ENCODE measurements at regions not wholly inside any gene's neighbourhood (a gene's known extent, or its start where the extent isn't known, plus 50 kb on each side); places are given as distances from the start of the nearest gene placed in this dataset.

- TF ChIP-seq TEAD4 (IDR thresholded peaks at IDR 0.05; ENCODE audit: low read length): peak; percentile 99
- TF ChIP-seq TEAD4 (CRISPR knock-in tag; IDR thresholded peaks at IDR 0.05; ENCODE audit: borderline replicate concordance): no peak
- peak; percentile 46 to 93; a peak in 3 of 4 replicates for TF ChIP-seq RCOR1 (IDR thresholded peaks at IDR 0.05; ENCODE audit: borderline replicate concordance in 1 of 2, low read depth in 2 of 2, low read length in 2 of 2)
- TF ChIP-seq ZNF592 (IDR thresholded peaks at IDR 0.05): peak; percentile 20; the same call in 1 of the 2 replicates
- TF ChIP-seq ZNF197 (CRISPR knock-in tag; IDR thresholded peaks at IDR 0.05; ENCODE audit: low read depth): peak; percentile 88
- TF ChIP-seq HES1 (IDR thresholded peaks at IDR 0.05; ENCODE audit: low read depth): peak; percentile 98
- no peak for TF ChIP-seq EHMT2 (IDR thresholded peaks at IDR 0.05)
- no peak for TF ChIP-seq ZNF316 (IDR thresholded peaks at IDR 0.05)
- TF ChIP-seq, protein P1, sequence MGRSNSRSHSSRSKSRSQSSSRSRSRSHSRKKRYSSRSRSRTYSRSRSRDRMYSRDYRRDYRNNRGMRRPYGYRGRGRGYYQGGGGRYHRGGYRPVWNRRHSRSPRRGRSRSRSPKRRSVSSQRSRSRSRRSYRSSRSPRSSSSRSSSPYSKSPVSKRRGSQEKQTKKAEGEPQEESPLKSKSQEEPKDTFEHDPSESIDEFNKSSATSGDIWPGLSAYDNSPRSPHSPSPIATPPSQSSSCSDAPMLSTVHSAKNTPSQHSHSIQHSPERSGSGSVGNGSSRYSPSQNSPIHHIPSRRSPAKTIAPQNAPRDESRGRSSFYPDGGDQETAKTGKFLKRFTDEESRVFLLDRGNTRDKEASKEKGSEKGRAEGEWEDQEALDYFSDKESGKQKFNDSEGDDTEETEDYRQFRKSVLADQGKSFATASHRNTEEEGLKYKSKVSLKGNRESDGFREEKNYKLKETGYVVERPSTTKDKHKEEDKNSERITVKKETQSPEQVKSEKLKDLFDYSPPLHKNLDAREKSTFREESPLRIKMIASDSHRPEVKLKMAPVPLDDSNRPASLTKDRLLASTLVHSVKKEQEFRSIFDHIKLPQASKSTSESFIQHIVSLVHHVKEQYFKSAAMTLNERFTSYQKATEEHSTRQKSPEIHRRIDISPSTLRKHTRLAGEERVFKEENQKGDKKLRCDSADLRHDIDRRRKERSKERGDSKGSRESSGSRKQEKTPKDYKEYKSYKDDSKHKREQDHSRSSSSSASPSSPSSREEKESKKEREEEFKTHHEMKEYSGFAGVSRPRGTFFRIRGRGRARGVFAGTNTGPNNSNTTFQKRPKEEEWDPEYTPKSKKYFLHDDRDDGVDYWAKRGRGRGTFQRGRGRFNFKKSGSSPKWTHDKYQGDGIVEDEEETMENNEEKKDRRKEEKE (IDR thresholded peaks at IDR 0.05; ENCODE audit: borderline replicate concordance in 1 of 2, control insufficient read depth in 1 of 2, low read depth in 2 of 2, low read length in 1 of 2): no peak
- TF ChIP-seq PTTG1 (tag; IDR thresholded peaks at IDR 0.05; ENCODE audit: low read depth): no peak
- TF ChIP-seq, protein P2, sequence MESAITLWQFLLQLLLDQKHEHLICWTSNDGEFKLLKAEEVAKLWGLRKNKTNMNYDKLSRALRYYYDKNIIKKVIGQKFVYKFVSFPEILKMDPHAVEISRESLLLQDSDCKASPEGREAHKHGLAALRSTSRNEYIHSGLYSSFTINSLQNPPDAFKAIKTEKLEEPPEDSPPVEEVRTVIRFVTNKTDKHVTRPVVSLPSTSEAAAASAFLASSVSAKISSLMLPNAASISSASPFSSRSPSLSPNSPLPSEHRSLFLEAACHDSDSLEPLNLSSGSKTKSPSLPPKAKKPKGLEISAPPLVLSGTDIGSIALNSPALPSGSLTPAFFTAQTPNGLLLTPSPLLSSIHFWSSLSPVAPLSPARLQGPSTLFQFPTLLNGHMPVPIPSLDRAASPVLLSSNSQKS (CRISPR knock-in tag; IDR thresholded peaks at IDR 0.05): no peak
- no peak for TF ChIP-seq NUFIP1 (IDR thresholded peaks at IDR 0.05; ENCODE audit: partially characterized antibody)
- TF ChIP-seq KHSRP (IDR thresholded peaks at IDR 0.05): peak; percentile 86
These were observed 340.3 kb upstream of the PRKCQ start (continued) for GRCh38 chr10:6920072-6921019.
